RPMI7951 (cell line): ENCODE measurements at regions not wholly inside any gene's neighbourhood (a gene's known extent, or its start where the extent isn't known, plus 50 kb on each side); places are given as distances from the start of the nearest gene placed in this dataset.
"Not testable (repeated sequence)": the region's sequence is repeated elsewhere in the genome, so short reads cannot be mapped to it uniquely, and the experiment has no call there.

Source experiments
- DNase-seq: peaks from one replicate; pipeline ENCODE4 v3.0.0-alpha.2; 2012; ENCODE audit warnings: low read depth

DNA sequence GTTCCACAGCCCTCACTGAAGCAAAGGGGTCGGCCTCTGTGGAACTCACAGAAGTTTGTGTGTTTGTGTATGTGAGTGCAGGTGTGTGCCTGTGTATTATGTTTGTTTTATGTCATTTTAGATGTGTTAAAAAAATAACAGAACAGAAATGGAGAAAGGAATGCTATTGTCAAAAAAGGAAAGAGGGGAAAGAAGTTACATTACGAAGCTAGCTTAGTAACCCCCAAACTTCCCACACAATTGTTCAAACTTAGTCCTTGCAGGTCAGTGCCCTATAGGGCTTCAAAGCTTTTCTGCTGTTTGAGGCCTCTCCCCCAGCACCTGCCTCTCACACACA lies 1505.6 kb upstream of the SLC10A2 start:
- DNase-seq = no peak

DNA sequence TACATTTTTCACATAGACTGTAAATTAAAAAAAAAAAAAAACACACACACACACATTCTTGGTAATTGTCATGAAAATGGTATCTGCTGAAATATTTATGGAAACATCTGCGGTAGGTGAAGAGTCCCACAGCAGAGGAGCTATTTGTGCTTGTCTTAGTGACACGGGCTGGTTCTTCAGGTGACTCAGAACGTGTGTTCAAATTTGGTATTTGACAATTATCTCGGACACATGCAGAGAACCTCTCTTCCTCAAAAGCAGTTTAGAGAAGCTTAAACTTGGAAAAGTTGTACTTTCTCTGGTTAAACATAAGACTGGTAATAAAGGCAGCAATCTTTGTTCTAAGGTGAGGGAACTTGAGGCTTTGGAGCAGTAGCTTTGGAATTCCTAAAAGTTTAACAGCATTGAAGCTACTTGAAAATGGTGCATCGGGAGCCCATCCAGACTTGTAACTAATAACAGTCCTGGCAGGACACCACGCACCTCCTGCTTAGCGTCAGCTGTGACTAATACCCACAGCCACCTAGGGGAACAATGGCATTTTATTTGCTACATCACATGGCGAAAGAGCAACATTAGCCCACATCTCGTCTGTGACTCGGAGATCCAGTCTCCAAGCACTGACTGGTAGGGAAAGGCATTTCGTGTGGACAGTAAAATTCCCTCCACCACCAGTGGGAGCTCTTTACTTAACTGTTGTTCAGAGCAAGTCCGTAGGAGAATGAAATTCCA lies 1505.1 kb upstream of the SLC10A2 start:
- DNase-seq = peak; percentile 40

DNA sequence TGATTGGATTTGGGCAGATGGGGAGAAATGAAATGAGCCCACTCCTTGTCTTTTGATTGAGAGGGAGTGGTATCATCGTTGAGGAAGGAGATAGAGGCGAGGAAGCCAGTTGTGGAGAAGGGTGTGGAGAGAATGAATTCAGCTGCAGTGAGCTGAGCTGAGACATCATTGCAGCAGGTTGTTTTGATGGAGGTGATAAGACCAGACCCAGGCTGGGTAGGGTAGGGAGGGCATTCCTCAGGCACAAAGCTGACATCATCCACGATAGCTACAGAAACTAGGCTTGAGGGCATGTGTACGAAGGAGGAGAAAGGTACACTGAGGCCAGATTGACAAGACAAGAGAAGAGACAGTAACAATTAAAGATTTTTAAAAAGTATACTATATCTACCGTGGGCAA lies 1500.9 kb upstream of the SLC10A2 start:
- DNase-seq = no peak

DNA sequence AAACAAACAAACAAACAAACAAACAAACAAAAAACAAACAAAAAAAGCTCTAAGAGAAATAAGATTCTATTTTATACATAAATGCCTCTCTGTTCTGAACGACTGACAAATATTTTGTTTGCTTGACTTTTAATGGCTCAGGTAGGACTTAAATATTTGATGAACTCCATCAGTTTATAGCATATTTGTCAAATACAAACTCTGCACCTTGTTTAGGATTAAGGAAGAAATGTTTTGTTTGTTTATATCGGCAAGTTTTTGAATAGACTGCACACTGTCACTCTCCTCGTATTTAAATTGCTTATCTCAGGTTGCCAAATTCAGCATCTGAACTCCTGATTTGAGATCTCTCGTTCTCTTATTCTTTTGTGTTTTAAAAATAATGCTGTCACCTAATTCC lies 1499.7 kb upstream of the SLC10A2 start:
- DNase-seq = no peak

DNA sequence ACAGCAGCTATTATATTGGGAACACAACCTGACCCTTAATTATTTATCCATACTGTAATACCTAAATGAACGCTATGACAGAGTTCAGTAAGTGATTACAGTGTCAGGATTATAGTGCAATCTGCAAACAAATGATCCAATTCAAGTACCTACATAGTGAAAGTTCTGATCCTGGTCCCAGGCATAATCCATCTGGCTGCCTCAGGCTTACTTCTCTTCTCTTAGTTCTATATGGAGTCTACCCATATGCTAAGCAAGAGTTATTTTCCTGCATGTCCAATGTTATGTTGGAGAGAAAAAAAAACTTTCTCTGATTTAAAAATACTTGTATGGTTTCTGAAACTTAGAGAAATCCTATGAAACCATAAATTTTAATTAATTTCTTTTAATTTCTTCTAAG lies 1487.7 kb upstream of the SLC10A2 start:
- DNase-seq = no peak

DNA sequence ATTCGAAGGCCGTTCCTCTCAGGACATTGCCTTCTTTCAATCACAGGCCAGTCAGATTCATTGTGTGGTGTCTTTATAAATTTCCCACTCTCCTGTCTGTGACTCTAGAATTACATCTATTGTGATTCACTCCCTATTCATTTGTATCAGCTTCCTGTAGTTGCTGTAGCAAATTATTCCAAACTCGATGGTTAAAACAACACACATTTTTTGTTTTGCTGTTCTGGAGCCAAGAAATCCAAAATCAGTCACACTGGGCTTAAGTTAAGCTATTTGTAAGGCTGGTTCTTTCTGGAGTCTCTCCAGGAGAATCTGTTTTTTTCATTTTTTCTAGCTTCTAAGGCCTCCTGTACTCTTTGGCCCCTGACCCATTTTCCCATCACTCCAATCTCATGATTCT lies 1487.0 kb upstream of the SLC10A2 start:
- no peak for DNase-seq

DNA sequence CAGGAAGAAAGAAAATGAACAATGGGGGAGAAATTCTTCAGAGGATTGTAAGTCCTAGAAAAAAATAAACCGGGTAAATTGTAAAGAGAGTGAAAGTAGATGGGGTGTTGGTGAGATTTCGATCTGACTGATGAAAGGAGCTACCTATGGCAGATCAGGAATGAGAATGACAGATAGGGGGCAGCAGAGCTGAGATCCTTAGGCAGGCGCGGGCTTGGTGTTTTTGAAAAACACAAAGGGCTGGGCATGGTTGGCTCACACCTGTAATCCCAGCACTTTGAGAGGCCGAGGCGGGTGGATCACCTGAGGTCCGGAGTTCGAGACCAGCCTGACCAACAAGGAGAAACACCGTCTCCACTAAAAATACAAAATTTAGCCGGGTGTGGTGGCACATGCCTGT lies 1468.6 kb upstream of the SLC10A2 start:
- no peak for DNase-seq

DNA sequence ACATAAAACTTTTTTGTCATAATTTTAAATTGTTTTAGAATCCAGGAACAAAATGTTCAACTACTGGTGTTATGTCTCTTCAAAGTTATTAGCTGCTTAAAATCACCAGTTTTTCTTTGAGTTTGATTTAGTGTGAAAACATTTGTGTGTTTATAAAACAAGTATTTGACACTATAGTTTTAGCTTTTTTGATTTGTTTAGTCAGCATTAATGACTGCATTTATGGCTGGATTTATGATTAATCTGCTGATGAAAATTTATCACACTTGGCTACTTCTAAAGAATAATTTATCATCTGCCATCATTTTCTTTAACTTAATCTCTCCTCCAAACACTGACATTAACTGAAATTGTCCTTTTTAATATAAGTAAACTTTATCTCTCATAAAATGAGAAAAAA lies 1465.9 kb upstream of the SLC10A2 start:
- no peak for DNase-seq

DNA sequence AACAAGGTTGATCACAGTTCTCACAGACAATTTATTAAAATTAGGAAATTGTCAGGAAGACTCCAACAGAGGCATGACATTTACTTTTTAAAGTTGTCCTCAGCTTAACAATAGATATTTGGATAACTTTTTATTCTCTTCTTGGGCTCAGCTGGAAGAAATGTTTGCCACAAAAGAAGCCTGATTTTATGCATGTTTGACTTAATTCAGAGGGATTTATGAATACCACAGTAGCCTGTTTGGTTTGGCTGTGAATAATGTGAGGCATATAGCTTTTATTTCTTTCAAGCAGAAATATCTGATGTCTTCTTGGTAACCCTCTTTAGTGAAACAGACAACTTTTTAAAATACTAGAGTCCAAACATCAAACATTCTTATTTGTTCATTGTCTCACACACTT lies 1464.5 kb upstream of the SLC10A2 start:
- no peak for DNase-seq

DNA sequence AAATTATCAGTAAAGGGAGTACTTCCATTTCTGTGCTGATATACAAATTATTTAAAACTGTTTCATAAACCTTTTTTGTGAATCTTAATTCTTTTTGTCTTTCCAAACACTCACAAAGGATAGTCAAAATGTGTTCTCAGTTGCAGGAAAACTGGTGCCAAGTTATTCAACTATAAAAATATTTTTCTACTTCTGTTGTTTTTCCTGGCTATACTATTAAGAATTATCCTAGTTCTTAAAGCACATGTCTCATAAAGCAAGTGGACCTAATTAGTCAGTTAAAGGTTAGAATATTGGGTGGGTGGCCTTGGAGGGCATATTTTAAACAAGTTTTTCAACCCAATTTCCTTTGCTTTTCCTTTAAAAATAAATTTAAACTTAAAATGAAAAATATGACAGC lies 1460.3 kb upstream of the SLC10A2 start:
- DNase-seq = no peak

DNA sequence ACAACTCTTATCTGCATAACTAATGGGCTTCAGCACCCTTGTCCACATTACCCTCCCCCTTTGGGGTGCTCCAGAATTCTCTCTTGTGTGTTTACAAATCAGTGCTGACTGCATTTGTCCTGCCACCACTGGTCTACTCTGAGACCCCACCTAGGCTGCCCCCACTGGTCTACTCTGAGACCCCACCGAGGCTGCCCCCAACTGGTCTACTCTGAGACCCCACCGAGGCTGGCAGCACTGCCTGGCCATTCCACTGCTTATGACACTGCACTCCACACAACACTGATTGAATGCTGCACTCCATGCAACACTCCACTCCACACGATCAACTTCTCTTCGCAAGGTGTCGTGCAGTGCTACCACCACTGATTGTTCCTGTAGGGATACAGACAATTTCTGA lies 1459.2 kb upstream of the SLC10A2 start:
- DNase-seq = no peak

DNA sequence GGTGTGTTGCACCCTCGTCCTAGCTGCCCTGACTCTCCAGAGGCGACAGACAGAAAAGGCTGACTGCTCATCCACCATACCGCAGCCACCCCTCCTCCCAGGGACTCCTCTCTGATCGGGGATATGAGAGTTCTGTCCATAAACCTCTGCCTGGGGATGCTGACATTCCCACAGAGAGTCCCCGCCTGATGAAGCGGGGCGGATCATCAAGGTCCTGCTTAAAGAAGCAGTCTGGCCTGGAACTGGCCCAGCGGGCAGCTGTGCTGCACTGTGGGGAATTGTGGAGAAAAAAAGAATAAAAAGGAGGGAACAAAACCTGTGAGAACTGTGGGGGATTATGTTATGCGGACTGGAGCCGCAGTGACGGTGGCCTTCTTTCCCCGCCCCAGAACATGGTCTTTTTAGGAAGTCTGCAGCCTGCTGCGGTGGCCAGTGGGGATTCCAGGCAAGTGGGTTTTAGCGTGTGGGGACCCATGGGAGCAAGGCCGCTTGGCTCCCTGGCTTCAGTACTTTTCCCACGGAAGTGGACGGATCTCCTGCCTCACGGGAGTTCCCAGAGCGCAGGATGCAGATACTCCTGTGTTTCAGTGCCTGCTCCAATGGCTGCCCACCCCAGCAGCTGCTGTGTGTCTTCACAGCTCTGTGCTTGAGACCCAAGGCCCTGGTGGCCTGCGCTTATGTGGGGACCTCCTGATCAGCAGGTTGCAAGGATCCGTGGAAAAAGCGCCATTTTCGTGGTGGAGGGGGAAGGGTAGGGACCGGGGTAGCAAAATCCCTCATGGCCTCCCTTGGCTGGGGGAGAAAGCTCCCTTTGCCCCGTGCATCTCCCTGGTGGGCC lies 1456.2 kb upstream of the SLC10A2 start:
- DNase-seq = no peak

DNA sequence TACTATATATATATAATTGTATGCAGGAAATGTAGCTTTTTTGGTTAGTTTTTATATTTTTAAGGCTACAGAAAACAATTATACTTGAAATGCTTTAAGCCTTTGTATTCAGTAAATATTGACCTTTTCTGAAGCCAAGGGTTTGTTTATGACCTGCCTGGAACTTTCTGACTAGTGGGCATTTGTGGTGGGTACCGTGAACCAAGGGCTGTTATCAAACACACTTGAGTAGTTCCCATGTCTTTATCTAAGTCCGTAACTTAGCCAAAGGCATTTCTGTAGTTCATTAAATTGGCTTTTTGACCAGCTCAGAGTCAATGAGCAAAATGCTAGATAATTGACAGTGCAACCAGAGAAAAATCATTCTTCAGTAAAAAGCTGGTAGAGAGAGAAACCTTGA lies 1444.2 kb upstream of the SLC10A2 start:
- no peak for DNase-seq

DNA sequence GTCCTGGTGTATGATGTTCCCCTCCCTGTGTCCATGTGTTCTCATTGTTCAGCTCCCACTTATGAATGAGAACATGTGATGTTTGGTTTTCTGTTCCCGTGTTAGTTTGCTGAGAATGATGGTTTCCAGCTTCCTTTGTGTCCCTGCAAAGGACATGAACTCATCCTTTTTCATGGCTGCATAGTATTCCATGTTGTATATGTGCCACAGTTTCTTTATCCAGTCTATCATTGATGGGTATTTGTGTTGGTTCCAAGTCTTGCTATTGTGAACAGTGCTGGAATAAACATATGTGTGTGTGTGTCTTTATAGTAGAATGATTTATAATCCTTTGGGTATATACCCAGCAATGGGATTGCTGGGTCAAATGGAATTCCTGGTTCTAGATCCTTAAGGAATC lies 1427.3 kb upstream of the SLC10A2 start:
- not testable (repeated sequence) for DNase-seq

DNA sequence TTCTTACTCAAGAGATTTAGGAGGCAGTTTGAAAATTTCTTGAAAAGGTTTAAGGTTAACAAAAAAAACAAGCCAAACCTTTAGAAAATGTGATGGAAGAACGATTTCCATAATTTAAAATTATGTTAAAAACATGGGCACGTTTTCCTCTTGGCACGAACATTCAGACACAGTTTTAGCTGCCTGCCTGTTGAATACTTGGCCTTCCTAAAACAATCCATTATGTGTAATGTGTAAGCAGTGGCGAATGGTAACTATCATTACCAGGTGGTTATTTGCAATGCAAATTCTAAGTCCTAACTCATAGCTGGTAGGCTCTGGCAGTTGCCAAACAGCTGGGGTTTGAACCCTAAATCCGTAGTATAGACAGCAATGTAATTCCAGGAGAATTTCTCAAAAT lies 1425.7 kb upstream of the SLC10A2 start:
- DNase-seq = no peak

DNA sequence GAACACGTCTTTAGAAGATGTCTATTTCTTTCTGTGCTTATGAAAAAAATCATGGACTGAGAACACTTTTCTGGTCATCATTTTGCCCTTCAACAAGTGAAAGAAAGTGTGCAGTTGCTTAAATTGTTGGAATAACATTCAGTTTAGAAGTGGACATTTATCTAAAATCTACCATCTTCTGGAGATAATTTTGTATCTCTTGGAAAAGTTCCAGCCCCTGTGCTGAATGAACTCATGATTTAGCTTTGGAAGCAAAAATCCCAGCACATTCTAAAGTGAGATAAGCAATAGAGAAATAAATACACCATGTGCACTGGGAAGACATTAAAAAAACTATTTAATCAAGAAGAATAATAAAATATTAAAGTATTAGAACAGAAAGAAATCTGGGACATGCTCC lies 1420.8 kb upstream of the SLC10A2 start:
- DNase-seq = no peak

DNA sequence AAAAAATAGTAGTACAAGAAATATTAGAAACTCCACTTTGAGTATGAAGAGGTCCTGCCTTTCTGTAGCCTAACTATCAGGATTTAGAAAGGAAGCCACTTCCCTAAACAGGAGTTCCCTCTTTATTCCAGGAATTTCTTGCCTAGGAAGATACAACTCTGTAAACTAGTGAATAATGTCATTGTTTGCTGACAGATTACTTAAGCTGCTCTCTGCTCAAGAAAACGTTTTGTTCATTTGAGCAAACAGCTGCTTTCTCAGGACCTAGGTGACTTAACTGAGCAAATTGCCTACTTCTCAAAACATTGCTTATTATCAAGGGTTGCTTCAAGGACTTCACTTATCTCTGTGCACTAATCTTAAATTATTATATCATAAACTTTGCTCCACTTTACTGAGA lies 1419.4 kb upstream of the SLC10A2 start:
- no peak for DNase-seq

DNA sequence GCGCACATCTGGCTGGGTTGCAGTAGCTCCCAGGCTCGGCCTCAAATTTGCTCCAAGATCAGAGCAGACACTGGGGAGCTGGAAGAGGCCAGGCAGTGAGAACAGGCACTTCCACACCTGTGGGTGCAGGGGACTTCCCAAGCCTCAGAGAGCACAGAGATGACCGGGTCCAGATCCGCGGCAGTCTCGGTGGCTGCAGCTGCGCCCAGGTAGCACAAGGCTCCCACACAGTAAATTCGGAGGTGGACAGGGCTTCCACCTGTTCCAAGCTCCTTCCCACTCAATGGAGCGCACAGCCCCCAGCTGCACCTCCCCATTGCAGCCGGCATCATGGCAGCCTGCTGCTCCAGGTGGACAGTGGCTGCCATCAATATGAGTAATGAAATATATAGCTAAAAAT lies 1417.4 kb upstream of the SLC10A2 start:
- no peak for DNase-seq

DNA sequence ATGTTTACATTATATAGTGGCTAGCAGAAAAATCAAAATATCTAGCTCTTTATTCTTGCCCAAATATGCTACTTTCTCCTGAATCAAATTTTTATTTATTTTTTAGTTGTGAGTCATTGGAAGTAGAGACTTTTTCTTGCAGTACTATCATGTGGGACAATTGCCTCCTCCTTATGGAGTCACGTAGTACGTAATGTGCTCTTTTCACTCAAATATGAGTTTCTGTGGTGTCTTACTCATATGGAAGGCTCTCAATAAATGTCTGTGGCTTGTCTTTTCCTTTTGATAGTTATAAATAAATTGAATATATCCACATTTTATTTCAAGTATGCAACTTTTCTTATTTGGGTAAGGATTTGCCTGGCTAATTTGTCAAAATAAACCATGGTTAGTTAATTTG lies 1411.0 kb upstream of the SLC10A2 start:
- no peak for DNase-seq

DNA sequence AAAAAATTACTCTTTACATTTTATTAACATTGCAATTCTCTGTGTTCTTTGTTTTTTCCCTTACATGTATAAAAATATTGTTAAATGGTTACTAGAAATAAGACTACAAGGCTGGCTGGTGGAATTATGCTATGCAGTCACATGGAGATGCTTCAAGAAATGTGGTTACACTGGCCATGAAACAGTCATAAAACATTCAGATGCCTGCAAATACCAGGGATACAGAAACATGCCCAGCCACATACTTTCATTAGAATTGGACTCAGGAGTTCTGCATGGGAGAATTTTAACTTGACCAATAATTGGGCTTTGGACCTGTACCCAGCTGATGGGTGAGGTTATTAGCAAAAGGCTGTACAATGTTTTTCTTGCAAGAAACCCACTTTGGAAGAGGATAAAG lies 1407.7 kb upstream of the SLC10A2 start:
- DNase-seq = no peak

DNA sequence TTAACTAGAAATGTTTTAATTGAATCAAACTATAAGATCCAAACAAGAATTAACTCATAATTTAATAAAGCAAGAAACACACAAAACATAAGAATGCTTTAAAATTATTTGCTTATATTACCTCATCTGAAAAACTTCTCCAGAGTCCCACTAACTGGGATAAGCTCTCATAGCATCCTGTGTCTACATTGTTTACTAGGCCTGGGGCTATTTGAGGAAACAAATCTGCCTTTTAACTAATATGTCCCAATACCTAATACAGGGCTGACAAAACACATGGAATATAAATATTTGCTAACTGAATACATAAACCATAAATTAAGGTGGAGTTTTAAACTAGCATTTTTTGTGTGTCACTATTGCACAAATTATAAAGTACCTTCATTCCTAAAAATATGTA lies 1399.8 kb upstream of the SLC10A2 start:
- DNase-seq = no peak

DNA sequence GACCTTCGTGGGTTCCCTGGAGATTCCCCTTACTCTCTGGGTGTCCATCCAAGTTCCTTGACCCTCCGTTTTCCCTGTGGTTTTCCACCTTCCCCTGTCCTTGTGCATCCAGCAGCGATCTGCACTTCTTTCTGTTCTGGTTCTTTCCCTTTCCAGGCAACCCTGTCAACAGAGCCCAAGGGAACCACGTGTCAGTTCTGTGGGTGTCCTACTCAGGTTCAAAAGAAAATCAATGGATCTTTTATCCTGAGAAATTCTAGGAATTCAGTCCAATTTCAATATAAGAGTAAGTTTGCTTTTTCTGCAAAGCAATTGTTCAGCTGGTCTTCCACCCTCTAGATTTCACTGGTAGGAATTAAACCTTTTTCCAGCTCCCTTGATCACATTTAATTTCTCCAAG lies 1394.8 kb upstream of the SLC10A2 start:
- no peak for DNase-seq

DNA sequence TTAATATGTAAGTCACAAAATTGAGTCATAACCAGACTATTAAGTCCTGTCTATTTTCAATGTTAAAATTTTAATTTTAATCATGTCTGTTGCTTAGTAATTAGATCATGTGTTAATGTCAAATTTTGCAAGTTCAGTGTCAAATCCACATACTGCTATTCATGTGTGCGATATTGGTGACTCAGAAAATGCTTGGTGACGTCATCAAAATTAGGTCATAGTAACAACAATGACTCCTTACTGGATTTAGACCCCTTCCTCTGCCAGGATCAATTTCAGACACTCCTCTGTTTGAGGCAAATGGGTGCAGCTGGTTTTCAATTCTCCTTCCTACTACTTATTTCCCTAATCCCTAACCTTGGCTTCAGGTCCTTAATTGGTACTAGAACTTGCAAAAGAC lies 1394.3 kb upstream of the SLC10A2 start:
- DNase-seq = no peak

DNA sequence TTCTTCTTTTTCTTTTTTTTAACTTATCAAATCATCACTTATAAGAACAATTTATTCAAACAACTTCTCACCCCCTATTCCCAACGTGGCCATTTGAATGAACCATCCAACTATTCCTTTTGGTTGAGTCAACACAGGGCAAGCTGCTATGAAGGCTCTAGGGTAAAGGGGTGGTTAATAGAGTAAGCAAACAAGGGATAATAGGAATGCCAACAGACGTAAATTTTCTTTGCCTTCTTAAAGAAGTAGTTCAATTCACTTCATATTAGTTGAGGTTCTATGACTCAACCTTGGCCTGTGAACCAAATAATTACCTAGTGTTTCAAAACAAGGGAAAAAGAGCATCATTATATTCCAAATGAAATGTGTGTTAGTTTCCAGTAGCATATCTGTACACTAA lies 1383.8 kb upstream of the SLC10A2 start:
- DNase-seq = no peak
